Gastroesophageal sphincter (tissue), 4 donors: ENCODE measurements at regions not wholly inside any gene's neighbourhood (a gene's known extent, or its start where the extent isn't known, plus 50 kb on each side); places are given as distances from the start of the nearest gene placed in this dataset.

Experiments
- ATAC-seq: fragments of 150-250 bp; one replicate; pipeline ENCODE4 v1.9.1; 2016; ENCODE audit warnings: mild to moderate bottlenecking, moderate library complexity
- H3K27ac ChIP-seq, 4 donors: fragments of 200-600 bp; sonication (generic) in 3 of 4; 1 replicate in 3 of 4; 2 replicates in 1 of 4; pipeline ENCODE4 v1.5.1; 2016 to 2019
- H3K27me3 ChIP-seq: fragments of 200-600 bp; sonication (generic); one replicate; pipeline ENCODE4 v1.5.1; 2019
- H3K36me3 ChIP-seq, 2 donors: fragments of 200-600 bp; sonication (generic); one replicate each; pipeline ENCODE4 v1.5.1; 2019; ENCODE audit warnings: control low read depth in 1 of 2
- H3K4me1 ChIP-seq, 3 donors: fragments of 200-600 bp; sonication (generic); 1 replicate in 2 of 3; 2 replicates in 1 of 3; pipeline ENCODE4 v1.5.1; 2016 to 2019; ENCODE audit warnings: control low read depth in 2 of 3
- H3K4me3 ChIP-seq, 2 donors: fragments of 200-600 bp; sonication (generic); one replicate each; pipeline ENCODE4 v1.5.1; 2019; ENCODE audit warnings: mild to moderate bottlenecking in 1 of 2, moderate library complexity in 1 of 2
- H3K9me3 ChIP-seq, 3 donors: fragments of 200-600 bp; sonication (generic); one replicate each; pipeline ENCODE4 v1.5.1; 2017 to 2019; ENCODE audit warnings: control low read depth in 2 of 3
- EP300 ChIP-seq: sonication (generic); formaldehyde crosslinking; IDR thresholded peaks from one replicate; pipeline ENCODE4 v1.6.1; 2017; ENCODE audit warnings: antibody characterized with exemption, mild to moderate bottlenecking
- POLR2A ChIP-seq, 2 donors: fragments of 450-650 bp; IDR thresholded peaks; one replicate each; pipeline ENCODE4 v1.6.1; 2017; ENCODE audit warnings: antibody characterized with exemption in 2 of 2, mild to moderate bottlenecking in 2 of 2, moderate library complexity in 1 of 2
- POLR2AphosphoS5 ChIP-seq: sonication (generic); formaldehyde crosslinking; IDR thresholded peaks from one replicate; pipeline ENCODE4 v1.6.1; 2017; ENCODE audit warnings: antibody characterized with exemption
- WGBS, 2 donors: methylation state at CpG; one replicate each; pipeline ENCODE4 v1.1.5; 2018; ENCODE audit warnings: low coverage in 1 of 2; 5-methylcytosine and 5-hydroxymethylcytosine counted together
- TF ChIP-seq, protein P1 (sequence below), 4 experiments: fragments of 200-600 bp in 2 of 4; fragments of 450-650 bp in 2 of 4; sonication (generic) in 1 of 4; IDR thresholded peaks; one replicate each; pipeline ENCODE4 v1.5.1; 2017 to 2019; ENCODE audit warnings: antibody characterized with exemption in 4 of 4, mild to moderate bottlenecking in 2 of 4, moderate library complexity in 2 of 4

DNA sequence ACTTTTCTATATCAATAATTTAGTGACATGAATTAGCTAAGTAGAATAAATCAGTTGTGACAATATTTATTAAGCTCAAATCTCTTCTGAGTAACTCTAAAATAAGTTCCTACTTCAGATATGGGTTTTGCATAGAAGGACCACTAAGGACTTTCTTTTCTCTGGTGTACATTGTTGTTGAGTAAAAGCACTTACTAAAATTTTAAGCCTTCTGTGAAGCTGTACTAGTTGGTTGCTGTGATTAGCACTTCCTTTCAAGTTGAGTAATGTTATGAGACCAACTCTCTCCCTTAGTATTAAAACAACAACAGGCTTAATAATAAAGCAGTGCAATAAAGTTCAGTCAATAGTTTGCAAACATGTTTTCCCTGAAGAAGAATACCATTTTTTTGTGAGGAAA, 667.4 kb upstream of the NDST4 start:
- Histone ChIP-seq H3K9me3 (no peaks in the 10 kb centered on the region), H3K27me3 (no peaks in the 10 kb centered on the region), H3K27ac (no peak overlapping the region), H3K36me3 (no peaks in the 10 kb centered on the region), H3K4me3 (no peak overlapping the region), H3K4me1 (no peaks in the 10 kb centered on the region)
- TF ChIP-seq POLR2A (IDR thresholded peaks at IDR 0.05): no peak
- no peak for ATAC-seq

DNA sequence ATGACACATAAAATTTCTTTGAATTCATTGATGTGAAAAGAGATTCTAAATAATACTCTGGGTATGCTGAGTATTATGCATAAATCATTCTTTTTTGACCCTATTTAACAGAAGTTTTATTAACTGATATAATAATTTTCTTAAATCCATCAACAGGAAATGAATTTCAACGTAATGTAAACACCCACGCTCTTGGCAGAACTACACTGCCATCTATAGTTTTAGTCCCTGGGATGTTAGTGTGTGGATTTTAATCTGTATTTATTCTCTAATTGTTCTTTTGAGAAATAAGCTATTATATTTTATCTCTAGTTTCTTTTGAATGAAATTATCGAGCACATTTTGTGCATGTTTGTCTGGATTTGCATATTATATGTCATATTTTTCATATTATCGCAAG, 666.8 kb upstream of the NDST4 start:
- ATAC-seq: no peak
- Histone ChIP-seq H3K36me3 (no peaks in the 10 kb centered on the region), H3K4me3 (no peak overlapping the region), H3K4me1 (no peaks in the 10 kb centered on the region), H3K27me3 (no peaks in the 10 kb centered on the region), H3K9me3 (no peaks in the 10 kb centered on the region), H3K27ac (no peak overlapping the region)
- WGBS, 2 donors: 46 to 62% methylated on average over 4 of the region's 4 CpGs
- TF ChIP-seq POLR2AphosphoS5 (no peak), POLR2A (IDR thresholded peaks at IDR 0.05) (no peak), EP300 (no peak)
- TF ChIP-seq, protein P1, sequence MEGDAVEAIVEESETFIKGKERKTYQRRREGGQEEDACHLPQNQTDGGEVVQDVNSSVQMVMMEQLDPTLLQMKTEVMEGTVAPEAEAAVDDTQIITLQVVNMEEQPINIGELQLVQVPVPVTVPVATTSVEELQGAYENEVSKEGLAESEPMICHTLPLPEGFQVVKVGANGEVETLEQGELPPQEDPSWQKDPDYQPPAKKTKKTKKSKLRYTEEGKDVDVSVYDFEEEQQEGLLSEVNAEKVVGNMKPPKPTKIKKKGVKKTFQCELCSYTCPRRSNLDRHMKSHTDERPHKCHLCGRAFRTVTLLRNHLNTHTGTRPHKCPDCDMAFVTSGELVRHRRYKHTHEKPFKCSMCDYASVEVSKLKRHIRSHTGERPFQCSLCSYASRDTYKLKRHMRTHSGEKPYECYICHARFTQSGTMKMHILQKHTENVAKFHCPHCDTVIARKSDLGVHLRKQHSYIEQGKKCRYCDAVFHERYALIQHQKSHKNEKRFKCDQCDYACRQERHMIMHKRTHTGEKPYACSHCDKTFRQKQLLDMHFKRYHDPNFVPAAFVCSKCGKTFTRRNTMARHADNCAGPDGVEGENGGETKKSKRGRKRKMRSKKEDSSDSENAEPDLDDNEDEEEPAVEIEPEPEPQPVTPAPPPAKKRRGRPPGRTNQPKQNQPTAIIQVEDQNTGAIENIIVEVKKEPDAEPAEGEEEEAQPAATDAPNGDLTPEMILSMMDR (IDR thresholded peaks at IDR 0.05): no peak

DNA sequence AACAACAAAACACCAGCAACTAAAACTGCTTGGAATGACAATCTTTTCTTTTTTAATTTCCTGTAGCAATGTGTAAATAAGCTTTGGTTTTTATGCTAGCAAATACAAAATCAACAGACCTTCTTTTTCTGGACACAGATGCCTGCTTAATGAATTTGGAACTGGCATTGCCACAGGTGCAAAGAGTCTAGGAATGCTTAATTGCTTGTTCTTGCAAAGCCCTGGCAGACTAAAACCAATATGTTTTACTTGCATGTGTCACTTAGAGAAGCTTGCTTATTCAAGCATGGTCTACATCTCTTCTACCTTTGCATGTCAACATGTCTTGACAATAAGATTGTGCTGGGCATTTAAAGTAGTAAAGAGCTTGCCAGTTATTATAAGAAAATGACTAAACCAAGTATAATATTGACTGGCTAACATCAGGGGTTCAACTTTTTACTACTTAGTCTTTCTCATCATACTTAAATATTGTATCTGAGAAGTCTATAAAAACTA, 656.7 kb upstream of the NDST4 start:
- no peaks in the 10 kb centered on the region for H3K4me1 ChIP-seq
- H3K36me3 ChIP-seq: no peaks in the 10 kb centered on the region
- no peaks in the 10 kb centered on the region for H3K27me3 ChIP-seq
- ATAC-seq: no peak
- no peak for TF ChIP-seq EP300
- TF ChIP-seq POLR2AphosphoS5: no peak
- TF ChIP-seq, protein P1 (IDR thresholded peaks at IDR 0.05): no peak
- TF ChIP-seq POLR2A (IDR thresholded peaks at IDR 0.05): no peak
- H3K4me3 ChIP-seq: no peak overlapping the region
- no peaks in the 10 kb centered on the region for H3K9me3 ChIP-seq
- no peak overlapping the region for H3K27ac ChIP-seq

DNA sequence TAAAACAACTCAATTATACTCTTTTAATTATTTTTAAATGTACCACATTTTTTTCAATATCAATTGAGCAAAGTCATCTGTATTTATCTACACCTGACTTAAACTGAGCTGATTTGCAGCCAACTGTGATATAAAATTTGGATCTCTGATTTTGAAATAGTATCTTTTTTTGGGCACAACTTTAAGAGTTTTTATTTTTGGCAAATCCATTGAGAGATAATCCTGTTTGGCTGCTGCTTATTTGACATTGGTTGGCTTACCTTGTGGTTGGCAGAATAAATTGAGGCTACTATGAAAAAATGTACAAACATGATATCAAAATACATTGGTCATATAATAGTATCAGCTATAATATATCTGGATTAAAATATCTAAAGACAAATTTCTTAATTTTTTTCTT, 656.0 kb upstream of the NDST4 start:
- Histone ChIP-seq H3K36me3 (no peaks in the 10 kb centered on the region), H3K9me3 (no peaks in the 10 kb centered on the region), H3K4me1 (no peaks in the 10 kb centered on the region), H3K27me3 (no peaks in the 10 kb centered on the region), H3K27ac (no peak overlapping the region), H3K4me3 (no peak overlapping the region)
- TF ChIP-seq, protein P1 (IDR thresholded peaks at IDR 0.05): no peak
- TF ChIP-seq POLR2AphosphoS5 (no peak), EP300 (no peak), POLR2A (IDR thresholded peaks at IDR 0.05) (no peak)
- ATAC-seq: no peak

DNA sequence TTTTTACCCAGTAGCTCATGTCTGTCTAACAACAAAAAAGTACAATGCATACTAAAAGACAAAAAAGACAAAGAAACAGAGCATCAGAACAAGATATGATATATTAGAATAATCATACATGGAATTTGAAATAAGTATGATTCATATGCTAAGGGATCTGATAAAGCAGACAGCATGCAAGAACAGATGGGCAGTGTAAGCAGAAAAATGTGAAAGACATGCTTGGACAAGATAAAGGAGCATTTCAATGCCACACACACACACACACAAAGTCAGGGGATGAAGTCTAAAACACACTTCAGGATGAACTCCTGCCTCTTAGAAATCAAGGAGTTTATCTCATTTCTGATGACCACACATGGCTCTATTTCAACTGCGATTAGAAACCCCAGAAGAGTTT, 649.6 kb upstream of the NDST4 start:
- H3K27me3 ChIP-seq: no peaks in the 10 kb centered on the region
- H3K27ac ChIP-seq: no peak overlapping the region
- no peak for ATAC-seq
- 62 to 82% methylated on average over 1 of the region's 1 CpG for WGBS, 2 donors
- no peaks in the 10 kb centered on the region for H3K4me1 ChIP-seq
- no peak overlapping the region for H3K4me3 ChIP-seq
- H3K36me3 ChIP-seq: no peaks in the 10 kb centered on the region
- TF ChIP-seq EP300 (no peak), POLR2A (IDR thresholded peaks at IDR 0.05) (no peak), POLR2AphosphoS5 (no peak)
- TF ChIP-seq, protein P1 (IDR thresholded peaks at IDR 0.05): no peak
- no peaks in the 10 kb centered on the region for H3K9me3 ChIP-seq

DNA sequence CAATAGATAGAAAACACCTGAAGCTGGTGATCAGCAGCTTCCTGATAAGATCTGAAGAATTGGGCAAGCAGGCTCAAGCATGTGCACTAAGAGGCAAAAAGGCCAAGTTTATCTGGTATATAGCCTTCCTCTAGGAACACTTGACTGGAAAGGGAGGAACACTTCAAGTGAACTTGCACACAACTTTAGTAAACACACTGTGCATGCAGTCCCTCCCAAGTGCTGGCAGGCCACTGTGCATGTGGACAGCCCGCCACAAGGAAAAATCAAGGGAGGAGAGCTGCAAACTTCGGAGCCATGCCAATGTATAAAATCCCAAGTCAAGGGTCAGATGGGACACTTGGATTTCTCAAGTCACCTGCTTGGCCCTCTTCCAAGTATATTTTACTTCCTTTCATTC, 645.8 kb upstream of the NDST4 start:
- Histone ChIP-seq H3K27ac (no peak overlapping the region), H3K9me3 (peaks cover 0 to 3% (median 0%) of the 10 kb centered on the region in 3 donors), H3K4me1 (no peaks in the 10 kb centered on the region), H3K27me3 (no peaks in the 10 kb centered on the region), H3K4me3 (no peak overlapping the region), H3K36me3 (no peaks in the 10 kb centered on the region)
- WGBS, 2 donors: 67 to 91% methylated on average over 2 of the region's 2 CpGs
- no peak for TF ChIP-seq POLR2A (IDR thresholded peaks at IDR 0.05)
- TF ChIP-seq, protein P1 (IDR thresholded peaks at IDR 0.05): no peak
- no peak for TF ChIP-seq EP300
- TF ChIP-seq POLR2AphosphoS5: no peak
- no peak for ATAC-seq
